ENCODE measurements at regions not wholly inside any gene's neighbourhood (a gene's known extent, or its start where the extent isn't known, plus 50 kb on each side); places are given as distances from the start of the nearest gene placed in this dataset.

GRCh38 chr17:79159471-79159870 lies 84.8 kb downstream of the ENGASE start:
- H3K4me3 ChIP-seq (ENCODE audit: low read depth, low read length), result no peak overlapping the region
- no peak for DNase-seq (ENCODE audit: low read depth)
- TF ChIP-seq, protein P1, sequence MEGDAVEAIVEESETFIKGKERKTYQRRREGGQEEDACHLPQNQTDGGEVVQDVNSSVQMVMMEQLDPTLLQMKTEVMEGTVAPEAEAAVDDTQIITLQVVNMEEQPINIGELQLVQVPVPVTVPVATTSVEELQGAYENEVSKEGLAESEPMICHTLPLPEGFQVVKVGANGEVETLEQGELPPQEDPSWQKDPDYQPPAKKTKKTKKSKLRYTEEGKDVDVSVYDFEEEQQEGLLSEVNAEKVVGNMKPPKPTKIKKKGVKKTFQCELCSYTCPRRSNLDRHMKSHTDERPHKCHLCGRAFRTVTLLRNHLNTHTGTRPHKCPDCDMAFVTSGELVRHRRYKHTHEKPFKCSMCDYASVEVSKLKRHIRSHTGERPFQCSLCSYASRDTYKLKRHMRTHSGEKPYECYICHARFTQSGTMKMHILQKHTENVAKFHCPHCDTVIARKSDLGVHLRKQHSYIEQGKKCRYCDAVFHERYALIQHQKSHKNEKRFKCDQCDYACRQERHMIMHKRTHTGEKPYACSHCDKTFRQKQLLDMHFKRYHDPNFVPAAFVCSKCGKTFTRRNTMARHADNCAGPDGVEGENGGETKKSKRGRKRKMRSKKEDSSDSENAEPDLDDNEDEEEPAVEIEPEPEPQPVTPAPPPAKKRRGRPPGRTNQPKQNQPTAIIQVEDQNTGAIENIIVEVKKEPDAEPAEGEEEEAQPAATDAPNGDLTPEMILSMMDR (conservative IDR thresholded peaks at IDR 0.05; ENCODE audit: low read depth, low read length), result no peak

GRCh38 chr17:79156463-79157095 lies 82.0 kb downstream of the ENGASE start:
- TF ChIP-seq, protein P1 (conservative IDR thresholded peaks at IDR 0.05; ENCODE audit: low read depth, low read length), result no peak
- no peak overlapping the region for H3K4me3 ChIP-seq (ENCODE audit: low read depth, low read length)
- DNase-seq (ENCODE audit: low read depth), result no peak

DNA sequence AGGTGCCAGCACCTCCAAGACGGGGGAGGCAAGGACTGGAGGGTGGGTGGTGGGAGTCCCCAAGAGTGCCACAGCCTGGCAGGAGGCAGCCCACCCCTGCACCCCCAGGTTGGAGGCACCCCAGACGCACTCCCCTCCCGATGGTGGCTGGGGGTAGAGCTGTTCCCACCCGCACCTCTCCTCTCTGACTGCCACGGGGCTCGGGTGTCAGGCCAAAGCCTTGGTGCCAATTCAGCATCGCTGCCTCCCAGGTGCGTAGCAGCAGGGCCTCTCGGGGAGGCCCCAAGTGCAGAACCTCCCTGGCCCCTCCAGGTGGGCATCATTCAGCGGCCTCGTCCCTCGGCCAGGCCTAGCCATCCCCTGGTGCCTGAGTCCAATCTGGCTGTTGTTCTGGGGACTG lies 81.1 kb downstream of the ENGASE start:
- no peak overlapping the region for H3K4me3 ChIP-seq (ENCODE audit: low read depth, low read length)
- TF ChIP-seq, protein P1 (conservative IDR thresholded peaks at IDR 0.05; ENCODE audit: low read depth, low read length), result no peak
- no peak for DNase-seq (ENCODE audit: low read depth)

- DNase-seq (ENCODE audit: low read depth), result no peak
- TF ChIP-seq, protein P1 (conservative IDR thresholded peaks at IDR 0.05; ENCODE audit: low read depth, low read length), result no peak
- H3K4me3 ChIP-seq (ENCODE audit: low read depth, low read length), result no peak overlapping the region
Measured at GRCh38 chr17:79154951-79155585, 80.4 kb downstream of the ENGASE start.

DNA sequence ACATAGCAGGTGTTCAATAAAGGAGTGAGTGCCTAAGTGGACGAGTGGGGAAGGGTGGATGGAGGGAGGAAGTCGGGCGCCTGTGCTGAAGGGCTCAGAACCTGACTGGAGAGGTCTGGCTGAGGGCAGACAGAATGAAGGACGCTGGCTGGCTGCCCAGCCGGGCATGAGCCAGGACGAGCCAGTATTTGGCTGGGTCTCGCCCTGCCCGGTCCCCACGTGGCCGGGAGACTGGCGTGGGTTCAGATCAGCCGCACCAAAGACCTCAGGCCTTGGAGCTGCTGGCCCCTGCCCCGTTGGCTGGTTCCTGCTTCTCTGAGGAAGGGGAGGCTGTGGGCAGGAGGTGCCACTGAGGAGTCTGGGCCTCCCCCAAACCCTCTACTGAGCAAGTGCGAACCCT lies 79.8 kb downstream of the ENGASE start:
- no peak overlapping the region for H3K4me3 ChIP-seq (ENCODE audit: low read depth, low read length)
- TF ChIP-seq, protein P1 (conservative IDR thresholded peaks at IDR 0.05; ENCODE audit: low read depth, low read length), result no peak
- DNase-seq (ENCODE audit: low read depth), result no peak

DNA sequence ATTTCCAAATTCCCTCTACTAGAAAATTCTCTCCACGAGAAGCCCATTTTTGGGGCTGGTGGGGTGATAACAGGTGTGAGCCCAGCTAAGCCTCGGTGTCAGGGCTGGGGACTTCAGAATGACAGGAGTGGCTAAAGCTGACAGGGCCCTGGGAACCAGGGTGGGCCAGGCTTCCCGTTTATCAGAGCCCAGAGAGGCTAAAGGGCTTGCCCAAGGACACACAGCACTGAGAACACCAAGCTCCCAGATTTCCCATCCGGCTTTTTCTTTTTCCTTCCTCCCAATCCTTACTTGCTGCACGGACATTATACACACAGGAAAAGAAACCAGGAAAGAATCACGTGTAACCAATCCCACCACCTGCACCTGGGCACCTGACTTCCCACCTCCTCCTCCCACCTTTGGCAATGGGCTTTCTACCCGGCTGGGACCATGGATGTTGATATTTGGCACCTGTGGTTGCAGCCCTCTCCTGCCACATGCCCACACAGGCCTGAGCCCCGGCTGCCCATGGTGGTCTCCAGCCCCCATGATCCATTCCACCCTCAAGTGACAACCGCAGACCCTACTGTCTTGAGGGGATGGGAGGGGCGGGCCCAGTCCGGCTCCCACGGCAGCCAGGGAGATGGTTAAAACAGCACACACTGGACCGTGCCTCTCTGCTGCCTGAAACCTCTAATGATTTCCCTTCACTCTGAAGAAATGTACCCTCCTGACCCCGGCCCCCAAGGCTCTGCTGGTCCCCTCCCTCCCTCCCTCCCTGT lies 78.9 kb downstream of the ENGASE start:
- TF ChIP-seq, protein P1 (conservative IDR thresholded peaks at IDR 0.05; ENCODE audit: low read depth, low read length), result no peak
- no peak for DNase-seq (ENCODE audit: low read depth)
- H3K4me3 ChIP-seq (ENCODE audit: low read depth, low read length), result no peak overlapping the region

Measured in epithelial cell of proximal tubule (primary cell).